ENCODE measurements at regions not wholly inside any gene's neighbourhood (a gene's known extent, or its start where the extent isn't known, plus 50 kb on each side); places are given as distances from the start of the nearest gene placed in this dataset.

GRCh38 chr10:46229144-46229563 lies 57.6 kb upstream of the ANTXRL start:
- DNase-seq = no peak

- no peak for DNase-seq
These were observed 56.2 kb upstream of the ANTXRL start for GRCh38 chr10:46230615-46231014.

DNA sequence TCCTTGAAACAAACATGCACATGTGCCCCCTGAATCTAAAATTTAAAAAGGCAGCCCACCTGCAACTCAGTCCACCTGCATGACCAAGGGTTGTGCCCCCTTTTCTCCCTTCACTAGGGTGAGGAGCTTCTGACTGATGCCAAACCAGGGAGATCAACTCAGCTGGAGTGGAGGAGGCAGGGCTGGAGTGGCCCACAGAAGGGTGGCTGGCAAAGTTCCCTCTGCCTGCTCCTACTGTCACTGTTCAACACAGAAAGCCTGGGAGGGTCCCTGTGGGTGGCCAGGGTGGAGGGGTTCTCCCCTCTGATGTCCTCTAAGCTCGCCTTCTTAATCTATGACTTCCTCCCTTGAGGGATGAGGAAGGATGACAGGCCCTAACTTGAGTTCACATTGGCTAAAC lies 55.7 kb upstream of the ANTXRL start:
- no peak for DNase-seq

GRCh38 chr10:46232084-46232483 lies 54.7 kb upstream of the ANTXRL start:
- no peak for DNase-seq

- DNase-seq = no peak
These were observed 54.1 kb upstream of the ANTXRL start for GRCh38 chr10:46232666-46233065.

DNA sequence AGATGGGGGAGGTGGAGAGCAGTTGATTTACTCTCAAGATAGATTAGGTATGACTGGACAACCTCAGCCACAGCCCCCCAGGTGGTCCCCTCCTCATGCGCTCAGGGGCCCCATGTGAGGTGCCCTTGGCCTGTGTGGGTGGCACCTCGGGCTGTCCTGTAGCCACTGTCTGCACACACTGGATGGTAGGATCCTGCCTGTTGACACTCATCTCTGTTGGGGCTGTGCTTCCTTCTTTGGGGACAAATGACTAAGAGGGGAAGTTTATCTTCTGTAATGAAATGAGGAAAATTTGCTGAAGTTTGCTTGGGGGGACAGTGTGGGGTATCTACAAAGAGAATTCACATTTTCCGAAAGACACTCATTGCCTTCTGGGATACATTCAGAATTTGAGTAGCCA lies 53.6 kb upstream of the ANTXRL start:
- DNase-seq = no peak

DNA sequence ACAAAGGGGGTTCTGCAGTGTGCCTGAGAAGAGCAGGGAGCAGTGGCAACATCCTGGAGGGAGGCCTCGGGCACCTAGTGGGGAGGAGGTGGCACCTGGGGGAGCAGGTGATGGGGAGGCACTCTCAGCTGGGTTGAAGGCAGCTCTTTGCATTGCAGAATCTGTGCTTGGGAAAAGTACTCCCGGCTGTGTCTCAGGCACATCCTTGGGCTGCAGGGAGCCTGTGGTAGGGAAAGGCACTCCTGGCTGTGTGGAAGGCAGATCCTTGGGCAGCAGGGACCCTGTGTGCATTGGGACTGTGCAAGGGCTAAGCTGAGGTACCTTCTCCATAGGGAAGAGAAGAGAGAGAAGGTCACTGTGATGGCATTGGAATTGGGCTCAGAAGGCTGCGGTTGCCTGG lies 52.8 kb upstream of the ANTXRL start:
- DNase-seq = no peak

GRCh38 chr10:46234431-46235060 lies 52.3 kb upstream of the ANTXRL start:
- DNase-seq = no peak

DNA sequence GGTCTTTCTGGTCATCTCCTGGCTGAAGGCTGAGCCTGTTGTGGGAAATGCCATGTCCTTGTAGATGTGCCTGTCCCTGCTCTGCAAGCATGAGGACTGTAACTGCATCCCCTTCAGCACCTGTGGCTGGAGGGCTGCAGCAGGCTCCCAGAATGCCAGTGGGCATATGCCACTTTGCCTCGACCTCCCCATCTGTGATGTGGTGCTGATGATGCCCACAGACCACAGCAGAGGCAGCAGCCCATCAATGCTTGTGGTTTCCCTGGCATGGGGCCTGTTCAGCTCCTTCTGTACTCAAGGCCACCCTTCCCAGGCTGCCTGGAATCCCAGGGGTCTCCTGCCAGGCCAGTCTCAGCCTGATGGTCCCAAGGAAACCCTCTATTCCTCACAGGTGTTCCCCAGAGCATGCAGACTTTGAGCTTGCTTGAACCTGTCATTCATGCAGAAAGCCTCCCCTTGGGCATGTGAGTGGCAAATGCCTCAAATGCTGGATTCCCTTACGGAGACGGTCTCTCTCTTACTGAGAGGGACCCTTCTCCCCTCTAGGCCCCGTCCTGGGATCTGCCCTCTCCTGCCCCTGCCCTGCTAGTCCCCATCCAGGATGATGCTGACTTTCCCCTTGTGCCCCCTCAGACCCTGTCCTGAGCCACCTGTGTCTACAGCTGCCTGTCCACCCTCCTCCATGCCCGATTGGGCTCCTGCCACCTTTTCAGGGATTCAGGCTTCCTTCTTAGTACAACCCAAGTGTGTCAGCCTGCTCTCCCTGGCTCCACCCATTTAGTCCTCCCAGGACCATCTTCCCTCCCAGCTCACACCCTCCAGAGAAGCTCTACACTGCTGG lies 50.9 kb upstream of the ANTXRL start:
- no peak for DNase-seq

- no peak for DNase-seq
These were observed 50.3 kb upstream of the ANTXRL start for GRCh38 chr10:46236546-46236887.

- no peak for DNase-seq
These were observed 49.7 kb upstream of the ANTXRL start for GRCh38 chr10:46236941-46237681.

Data from activated CD4-positive, alpha-beta T cell treated with anti-CD3 and anti-CD28 coated beads for 1 hour (primary cell).